ENCODE measurements at regions not wholly inside any gene's neighbourhood (a gene's known extent, or its start where the extent isn't known, plus 50 kb on each side); places are given as distances from the start of the nearest gene placed in this dataset.

GRCh38 chr6:168192901-168193815 lies 114.1 kb upstream of the FRMD1 start:
- Mint-ChIP-seq H3K36me3 (ENCODE audit: insufficient read depth in 1 of 3, low read depth in 3 of 3) (no peaks in the 10 kb centered on the region; a peak in 2 of 7 replicates), H3K27ac (peak overlapping the region in 2 of 3 experiments; percentile 25 to 63; a peak in 3 of 7 replicates), H3K27me3 (ENCODE audit: low read depth) (peaks cover 13% of the 10 kb centered on the region), H3K4me1 (peaks cover 10 to 15% of the 10 kb centered on the region in 2 experiments), H3K9me3 (no peaks in the 10 kb centered on the region; a peak in 2 of 5 replicates), H3K4me3 (peak overlapping the region in 1 of 2 experiments; percentile 32; a peak in 2 of 5 replicates)
- TF ChIP-seq CTCF (conservative IDR thresholded peaks at IDR 0.05) = no peak
- H3K27ac ChIP-seq (ENCODE audit: insufficient read length, low read depth, low read length) = no peak overlapping the region
- H4K8ac ChIP-seq (replicated peaks; ENCODE audit: insufficient read length, low read depth, low read length) = no peak overlapping the region
- H3K4me2 ChIP-seq (ENCODE audit: insufficient read depth, insufficient read length, low read length) = no peak overlapping the region
- H3K27me3 ChIP-seq (ENCODE audit: insufficient read depth, low read length) = no peaks in the 10 kb centered on the region
- no peaks in the 10 kb centered on the region for H3K79me1 ChIP-seq (ENCODE audit: insufficient read depth, low read depth, low read length, poor library complexity, severe bottlenecking)
- no peak overlapping the region for H3T11ph ChIP-seq (ENCODE audit: low read length)
- no peak overlapping the region for H2BK12ac ChIP-seq (ENCODE audit: insufficient read length, low read depth, low read length)
- no peaks in the 10 kb centered on the region for H3K79me2 ChIP-seq (ENCODE audit: insufficient read depth, low read length)
- H3K23ac ChIP-seq (ENCODE audit: insufficient read length, low read depth, low read length) = no peak overlapping the region
- no peak overlapping the region for H2BK5ac ChIP-seq (ENCODE audit: insufficient read length, low read length)
- H3K9me3 ChIP-seq (ENCODE audit: control insufficient read depth, low read depth, low read length) = no peaks in the 10 kb centered on the region
- H3K56ac ChIP-seq (ENCODE audit: insufficient read length, low read depth, low read length) = no peak overlapping the region
- H2BK15ac ChIP-seq (ENCODE audit: low read depth, low read length) = no peak overlapping the region
- H3K14ac ChIP-seq (ENCODE audit: insufficient read depth, low read length) = no peak overlapping the region
- no peak overlapping the region for H3K9ac ChIP-seq (ENCODE audit: extremely low read depth, insufficient read length, low read length)
- peak; percentile 26 for DNase-seq
- no peak overlapping the region for H3K4ac ChIP-seq (ENCODE audit: low read depth, low read length)
- H4K20me1 ChIP-seq (ENCODE audit: control insufficient read depth, insufficient read depth, insufficient read length) = no peaks in the 10 kb centered on the region
- no peak overlapping the region for H4K91ac ChIP-seq (ENCODE audit: insufficient read length, low read depth, low read length)
- H3K23me2 ChIP-seq (ENCODE audit: insufficient read length, low read depth, low read length, poor library complexity, severe bottlenecking) = peaks cover 2% of the 10 kb centered on the region
- H2BK120ac ChIP-seq (ENCODE audit: low read depth, low read length, poor library complexity, severe bottlenecking) = no peak overlapping the region
- H3K4me1 ChIP-seq (ENCODE audit: insufficient read depth, low read length) = no peaks in the 10 kb centered on the region
- H2AK5ac ChIP-seq (ENCODE audit: insufficient read length, low read length) = no peak overlapping the region
- H2BK20ac ChIP-seq (ENCODE audit: low read depth, low read length, poor library complexity, severe bottlenecking) = no peak overlapping the region
- WGBS (ENCODE audit: extremely low coverage, insufficient read length, low lambda C conversion rate) = no CpG with 5 or more reads among the region's 47 CpGs
- H3K18ac ChIP-seq (ENCODE audit: insufficient read length, low read depth, low read length) = no peak overlapping the region
- H2AFZ ChIP-seq (ENCODE audit: low read length) = no peak overlapping the region
- H4K5ac ChIP-seq (ENCODE audit: insufficient read length, low read depth, low read length) = no peak overlapping the region
